ENCODE measurements at regions not wholly inside any gene's neighbourhood (a gene's known extent, or its start where the extent isn't known, plus 50 kb on each side); places are given as distances from the start of the nearest gene placed in this dataset.

DNA sequence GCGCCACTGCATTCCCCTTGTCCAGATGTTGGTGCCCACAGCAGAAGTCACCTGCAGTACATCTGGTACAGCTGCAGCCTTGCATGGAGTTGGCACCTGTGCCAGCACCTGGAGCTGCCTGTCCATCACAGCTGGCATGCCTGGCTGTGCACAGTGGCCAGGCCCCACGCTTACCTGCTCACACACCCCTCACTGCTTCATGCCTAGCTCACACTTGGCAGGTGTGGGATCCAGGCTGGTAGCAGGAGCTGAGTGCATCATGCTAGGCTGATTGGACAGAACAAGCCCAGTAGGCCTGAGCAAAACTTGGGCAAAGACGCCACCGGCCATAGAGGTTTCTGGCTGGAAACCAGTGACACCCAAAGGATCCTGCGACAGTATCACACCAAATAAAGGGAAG is 402.8 kb downstream of the FOXG1 start:
- ChIA-PET CTCF (no interaction called here), POLR2A (no interaction called here)
- Mint-ChIP-seq H3K27ac (no peak overlapping the region), H3K36me3 (ENCODE audit: low read depth) (no peaks in the 10 kb centered on the region), H3K9me3 (peaks cover 12% of the 10 kb centered on the region), H3K4me1 (no peaks in the 10 kb centered on the region), H3K27me3 (no peaks in the 10 kb centered on the region), H3K4me3 (no peak overlapping the region)
- no peak for DNase-seq

DNA sequence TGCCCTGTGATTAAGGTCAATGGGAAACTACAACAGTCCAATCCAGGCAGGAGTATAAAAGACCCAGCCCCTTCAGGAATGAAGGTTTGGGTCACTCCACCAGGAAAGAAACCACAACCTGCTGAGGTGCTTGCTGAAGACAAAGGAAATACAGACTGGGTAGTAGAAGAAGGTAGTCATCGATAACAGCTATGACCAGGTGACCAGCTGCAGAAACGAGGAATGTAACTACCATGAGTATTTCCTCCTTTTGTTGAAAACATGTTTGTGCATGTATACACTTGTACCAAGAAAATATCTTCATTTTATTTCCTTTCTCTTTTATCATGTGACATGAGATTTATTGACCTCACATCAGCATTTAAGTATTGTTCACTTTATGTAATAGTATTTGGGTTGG is 409.1 kb downstream of the FOXG1 start:
- ChIA-PET POLR2A (no interaction called here), CTCF (no interaction called here)
- Mint-ChIP-seq H3K27ac (no peak overlapping the region), H3K27me3 (no peaks in the 10 kb centered on the region), H3K9me3 (peaks cover 21% of the 10 kb centered on the region), H3K4me3 (no peak overlapping the region), H3K4me1 (no peaks in the 10 kb centered on the region), H3K36me3 (ENCODE audit: low read depth) (no peaks in the 10 kb centered on the region)
- DNase-seq, result no peak

DNA sequence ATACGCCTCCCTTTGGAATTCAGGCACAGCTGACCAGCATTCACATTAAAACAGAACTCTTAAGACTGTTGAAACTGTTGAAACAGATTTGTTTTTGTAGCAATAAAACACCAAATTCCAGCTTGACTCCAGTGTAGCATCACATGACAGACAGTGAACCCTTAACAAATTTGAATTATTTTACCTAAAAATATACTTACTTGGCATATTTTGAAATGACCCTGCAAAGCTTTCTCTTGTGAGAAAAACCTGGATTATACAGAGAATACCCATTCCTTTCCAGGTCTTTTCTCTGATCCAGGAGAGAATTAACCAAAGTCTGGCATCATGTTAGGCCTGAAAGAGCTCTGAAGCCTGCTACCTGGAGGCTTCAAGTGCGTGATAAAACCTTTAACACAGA is 410.3 kb downstream of the FOXG1 start:
- Mint-ChIP-seq H3K4me1 (no peaks in the 10 kb centered on the region), H3K27ac (no peak overlapping the region), H3K36me3 (ENCODE audit: low read depth) (no peaks in the 10 kb centered on the region), H3K27me3 (no peaks in the 10 kb centered on the region), H3K4me3 (no peak overlapping the region), H3K9me3 (peaks cover 17% of the 10 kb centered on the region)
- DNase-seq, result no peak
- ChIA-PET POLR2A (no interaction called here), CTCF (no interaction called here)

DNA sequence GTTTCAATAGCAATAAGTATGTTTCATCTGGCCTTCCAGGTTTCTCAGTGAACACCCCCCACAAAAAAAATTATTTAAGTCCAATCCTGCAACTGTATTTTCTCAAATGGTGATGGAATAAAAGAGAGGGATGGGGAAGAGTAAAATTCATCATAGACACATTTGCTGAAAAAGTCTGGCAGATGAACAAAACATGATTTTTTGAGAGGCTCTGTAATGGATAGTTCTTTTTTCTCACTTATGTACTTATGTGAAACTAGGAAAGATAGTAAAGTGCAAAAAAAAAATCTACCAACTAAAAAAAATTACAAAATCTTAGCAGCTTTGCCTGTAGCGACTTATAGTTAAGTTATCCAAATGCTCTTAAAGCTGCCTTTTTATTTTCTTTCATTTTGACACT is 412.4 kb downstream of the FOXG1 start:
- Mint-ChIP-seq H3K27ac (no peak overlapping the region), H3K4me1 (no peaks in the 10 kb centered on the region), H3K9me3 (peaks cover 21% of the 10 kb centered on the region), H3K4me3 (no peak overlapping the region), H3K36me3 (ENCODE audit: low read depth) (no peaks in the 10 kb centered on the region), H3K27me3 (no peaks in the 10 kb centered on the region)
- no peak for DNase-seq
- POLR2A ChIA-PET, result no interaction called here
- CTCF ChIA-PET, result interaction anchor here (0.6 kb wide), 1 partner anchor 40 kb away, joined by 4 read pairs; no protein-coding TSS in a partner anchor

DNA sequence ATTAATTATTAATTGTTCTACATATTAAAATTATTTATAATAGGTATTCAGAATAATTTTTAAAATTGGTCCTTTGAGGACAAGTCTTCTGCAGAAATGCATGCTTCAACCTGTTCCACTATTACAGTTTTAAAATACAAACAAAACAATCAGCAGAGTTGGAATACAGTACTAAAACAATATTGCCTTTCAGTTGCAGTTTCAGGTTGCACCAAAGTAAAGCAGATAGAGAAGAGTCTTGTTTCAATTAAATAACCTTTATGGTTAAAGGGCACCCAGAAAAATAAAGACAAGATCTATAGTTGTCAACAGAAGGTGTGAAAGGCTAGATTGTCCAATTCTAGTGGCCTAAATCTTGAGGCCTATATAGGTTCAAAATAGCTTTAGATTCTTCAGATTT is 424.5 kb downstream of the FOXG1 start:
- H3K4me1 Mint-ChIP-seq, result no peaks in the 10 kb centered on the region
- peaks cover 7% of the 10 kb centered on the region for H3K9me3 Mint-ChIP-seq
- H3K27me3 Mint-ChIP-seq, result no peaks in the 10 kb centered on the region
- POLR2A ChIA-PET, result no interaction called here
- H3K4me3 Mint-ChIP-seq, result no peak overlapping the region
- CTCF ChIA-PET, result no interaction called here
- no peaks in the 10 kb centered on the region for H3K36me3 Mint-ChIP-seq (ENCODE audit: low read depth)
- no peak for DNase-seq
- no peak overlapping the region for H3K27ac Mint-ChIP-seq

DNA sequence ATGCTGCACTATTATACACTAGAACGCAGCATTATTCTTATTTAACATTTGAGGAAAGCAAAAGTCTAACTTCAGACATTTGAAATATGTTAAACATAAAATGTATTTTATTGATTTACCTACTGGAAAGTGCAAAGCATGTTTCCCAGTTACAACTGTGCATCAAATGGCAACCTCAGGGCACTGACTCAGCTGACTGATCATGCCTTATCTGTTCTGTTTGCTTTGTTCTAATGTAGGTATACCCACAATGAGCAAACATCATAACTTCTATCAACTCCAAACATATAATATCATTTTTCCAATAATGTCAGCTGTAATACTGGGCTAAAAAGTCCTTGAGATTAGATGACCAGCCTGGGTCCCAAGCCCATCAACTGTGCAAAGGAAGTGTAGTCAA is 431.0 kb downstream of the FOXG1 start:
- CTCF ChIA-PET, result no interaction called here
- no peak for DNase-seq
- Mint-ChIP-seq H3K4me1 (no peaks in the 10 kb centered on the region), H3K4me3 (no peak overlapping the region), H3K9me3 (no peaks in the 10 kb centered on the region), H3K27me3 (no peaks in the 10 kb centered on the region), H3K36me3 (ENCODE audit: low read depth) (no peaks in the 10 kb centered on the region), H3K27ac (no peak overlapping the region)
- POLR2A ChIA-PET, result no interaction called here

DNA sequence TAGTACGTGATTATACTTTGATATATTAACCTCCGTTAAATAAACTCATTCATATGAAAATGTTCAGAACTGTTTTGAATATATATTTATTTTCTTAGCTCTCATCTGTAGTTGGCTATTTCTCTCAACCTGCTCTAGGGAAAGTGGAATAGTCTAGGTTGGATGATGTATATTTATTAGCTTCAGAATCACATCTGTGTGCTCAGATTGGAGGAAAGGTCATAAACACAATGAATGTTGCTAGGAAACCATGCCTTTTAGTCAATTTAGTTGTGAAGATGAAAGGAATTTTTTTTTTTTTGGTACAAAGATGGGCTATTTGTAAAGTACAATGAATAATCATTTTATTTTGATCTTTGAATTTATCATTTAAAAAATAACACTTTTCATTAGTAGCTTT is 439.1 kb downstream of the FOXG1 start:
- H3K27me3 Mint-ChIP-seq, result no peaks in the 10 kb centered on the region
- H3K4me3 Mint-ChIP-seq, result no peak overlapping the region
- no peaks in the 10 kb centered on the region for H3K4me1 Mint-ChIP-seq
- CTCF ChIA-PET, result no interaction called here
- no peak overlapping the region for H3K27ac Mint-ChIP-seq
- H3K9me3 Mint-ChIP-seq, result peaks cover 8% of the 10 kb centered on the region
- POLR2A ChIA-PET, result no interaction called here
- no peaks in the 10 kb centered on the region for H3K36me3 Mint-ChIP-seq (ENCODE audit: low read depth)
- no peak for DNase-seq

DNA sequence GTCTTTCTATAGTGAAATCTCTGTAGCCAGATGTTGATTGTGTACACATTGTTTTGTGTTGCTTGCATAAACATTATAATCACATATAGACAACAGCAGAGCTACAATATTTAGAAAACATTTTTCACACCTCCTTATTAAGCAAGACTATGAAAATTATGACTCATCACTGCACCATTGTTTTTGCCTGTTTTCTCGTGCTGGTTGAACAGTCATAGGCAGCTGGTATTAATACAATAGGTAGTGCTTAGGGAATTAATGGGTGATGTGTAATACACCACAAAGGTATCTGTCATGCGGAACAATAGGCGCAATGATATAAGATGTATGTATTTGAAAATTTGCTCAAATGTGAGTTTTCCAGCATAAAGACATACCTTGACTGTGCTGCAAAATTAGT is 449.3 kb downstream of the FOXG1 start:
- H3K27me3 Mint-ChIP-seq, result no peaks in the 10 kb centered on the region
- H3K4me1 Mint-ChIP-seq, result no peaks in the 10 kb centered on the region
- ChIA-PET POLR2A (no interaction called here), CTCF (no interaction called here)
- no peak for DNase-seq
- no peak overlapping the region for H3K4me3 Mint-ChIP-seq
- no peaks in the 10 kb centered on the region for H3K36me3 Mint-ChIP-seq (ENCODE audit: low read depth)
- H3K27ac Mint-ChIP-seq, result no peak overlapping the region
- H3K9me3 Mint-ChIP-seq, result peaks cover 2% of the 10 kb centered on the region

DNA sequence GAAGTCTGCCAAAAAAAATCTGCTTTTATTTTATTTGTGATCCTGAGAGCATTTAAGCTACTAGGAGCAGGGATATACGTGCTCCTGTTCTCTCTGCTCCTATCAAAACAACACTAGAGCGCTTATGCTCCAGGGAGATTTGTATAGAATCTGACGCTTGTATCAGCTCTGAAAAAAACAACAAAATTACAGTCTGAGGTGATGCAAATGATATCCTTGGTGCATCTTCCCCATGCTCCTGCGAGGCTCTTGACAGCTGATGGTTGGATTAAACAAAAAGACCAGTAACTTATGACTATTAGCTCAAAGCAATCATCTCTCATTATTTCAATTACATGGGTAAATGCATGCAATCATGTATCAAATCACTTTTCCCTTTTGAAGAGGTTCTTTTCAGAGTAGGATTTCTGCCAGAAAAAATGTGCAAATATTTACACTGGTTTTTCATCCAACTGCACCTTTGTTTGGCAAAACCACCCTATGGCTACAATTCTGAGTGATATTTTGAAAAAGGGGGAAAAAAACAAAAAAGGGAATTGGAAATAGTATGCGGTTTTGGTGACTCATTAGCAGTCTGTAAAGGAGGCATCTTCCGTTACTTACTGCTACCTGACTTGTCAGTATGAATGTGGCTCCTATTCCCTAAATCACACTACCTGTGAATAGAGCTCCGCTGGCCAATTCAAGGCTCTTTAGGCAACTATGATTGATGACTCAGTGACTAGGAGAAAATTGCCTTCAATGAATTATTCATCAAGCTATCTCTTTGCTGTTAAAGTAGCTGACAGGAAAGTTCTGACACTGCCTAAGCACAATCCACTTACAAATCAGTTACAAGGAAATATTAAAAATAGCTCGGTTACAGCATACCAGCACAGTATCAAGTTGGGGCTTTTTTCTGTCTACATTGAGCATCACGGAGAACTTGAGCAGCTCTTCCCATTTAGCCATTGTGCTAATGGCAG is 450.0 kb downstream of the FOXG1 start:
- Mint-ChIP-seq H3K4me3 (no peak overlapping the region), H3K9me3 (peaks cover 2% of the 10 kb centered on the region)
- POLR2A ChIA-PET, result no interaction called here

DNA sequence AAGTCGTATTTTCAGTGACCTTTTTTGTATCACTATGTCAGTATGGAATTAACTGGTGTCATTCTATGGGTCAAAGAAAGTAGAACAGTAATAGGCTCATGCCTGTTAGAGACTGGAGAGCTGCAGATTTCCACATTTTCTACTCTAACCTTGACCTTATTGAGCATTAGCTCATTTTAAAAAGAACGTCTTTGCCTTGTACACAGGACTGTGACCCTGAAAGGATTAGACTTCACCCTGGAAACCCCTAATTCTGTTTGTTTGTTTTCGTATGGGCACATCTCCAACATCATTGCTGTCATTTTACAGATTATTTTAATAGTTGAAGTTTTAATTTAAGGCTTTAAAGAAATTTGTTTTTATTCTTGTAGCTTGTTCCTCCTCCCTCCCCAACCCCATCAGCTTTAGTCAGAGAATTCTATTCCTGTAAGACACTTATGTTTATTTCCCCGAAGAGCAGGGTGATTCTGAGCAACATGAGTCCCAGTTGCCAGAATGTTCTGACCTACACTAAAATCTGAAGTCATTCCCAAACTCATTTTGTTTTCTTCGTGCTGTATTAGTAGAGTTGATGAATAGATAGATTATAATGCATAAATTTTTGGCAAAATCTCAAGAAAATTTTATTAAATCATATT is 451.3 kb downstream of the FOXG1 start:
- no peaks in the 10 kb centered on the region for H3K36me3 Mint-ChIP-seq (ENCODE audit: low read depth)
- no peak for DNase-seq
- ChIA-PET CTCF (no interaction called here), POLR2A (no interaction called here)
- H3K4me3 Mint-ChIP-seq, result no peak overlapping the region
- H3K27ac Mint-ChIP-seq, result no peak overlapping the region
- no peaks in the 10 kb centered on the region for H3K9me3 Mint-ChIP-seq
- H3K27me3 Mint-ChIP-seq, result no peaks in the 10 kb centered on the region
- H3K4me1 Mint-ChIP-seq, result no peaks in the 10 kb centered on the region

More for the DNA sequence above, 450.0 kb downstream of the FOXG1 start:
- CTCF ChIA-PET, result no interaction called here
- no peak overlapping the region for H3K27ac Mint-ChIP-seq
- no peak for DNase-seq
- H3K36me3 Mint-ChIP-seq (ENCODE audit: low read depth), result no peaks in the 10 kb centered on the region
- no peaks in the 10 kb centered on the region for H3K4me1 Mint-ChIP-seq
- H3K27me3 Mint-ChIP-seq, result no peaks in the 10 kb centered on the region

DNA sequence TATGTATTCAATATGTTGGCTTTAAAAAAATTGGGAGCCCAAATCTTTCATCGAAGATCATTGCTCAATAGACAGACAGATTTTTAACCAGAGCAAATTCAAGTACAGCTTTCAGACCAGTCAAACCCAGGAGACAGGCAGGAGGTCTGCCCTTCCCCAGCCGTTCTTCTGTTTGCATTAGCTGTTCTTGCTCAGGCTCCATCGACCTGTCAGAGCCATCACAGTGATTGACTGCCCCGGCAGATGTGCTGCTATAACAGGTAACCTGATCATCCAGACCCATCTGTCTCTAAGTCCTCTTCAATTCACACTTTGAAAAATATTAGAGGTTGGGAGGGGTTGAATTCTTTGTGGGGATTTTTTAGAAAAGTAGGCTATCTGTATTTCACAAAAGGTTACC is 453.5 kb downstream of the FOXG1 start:
- Mint-ChIP-seq H3K4me1 (no peaks in the 10 kb centered on the region), H3K36me3 (ENCODE audit: low read depth) (no peaks in the 10 kb centered on the region), H3K27me3 (no peaks in the 10 kb centered on the region), H3K4me3 (no peak overlapping the region), H3K9me3 (no peaks in the 10 kb centered on the region), H3K27ac (no peak overlapping the region)
- CTCF ChIA-PET, result no interaction called here
- no peak for DNase-seq
- POLR2A ChIA-PET, result no interaction called here

DNA sequence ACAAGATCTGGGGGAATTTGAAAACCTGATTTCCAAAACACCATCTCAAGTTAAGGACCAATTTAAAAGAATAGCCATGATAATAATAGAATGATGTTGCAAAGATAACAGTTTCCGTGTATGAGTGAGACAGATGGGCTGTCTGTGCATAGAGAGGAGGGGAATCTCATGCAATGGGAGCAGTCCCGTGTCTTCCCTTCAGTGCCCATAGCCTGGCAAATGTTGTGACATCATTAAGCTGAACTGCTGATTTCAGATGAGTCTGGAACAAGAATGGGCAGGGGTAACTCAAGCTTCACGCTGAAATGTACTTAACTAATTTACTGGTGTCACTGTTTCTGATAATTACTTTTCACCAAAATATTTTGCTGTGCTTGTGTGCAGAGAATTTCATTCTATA is 454.0 kb downstream of the FOXG1 start:
- H3K4me1 Mint-ChIP-seq, result no peaks in the 10 kb centered on the region
- POLR2A ChIA-PET, result no interaction called here

DNA sequence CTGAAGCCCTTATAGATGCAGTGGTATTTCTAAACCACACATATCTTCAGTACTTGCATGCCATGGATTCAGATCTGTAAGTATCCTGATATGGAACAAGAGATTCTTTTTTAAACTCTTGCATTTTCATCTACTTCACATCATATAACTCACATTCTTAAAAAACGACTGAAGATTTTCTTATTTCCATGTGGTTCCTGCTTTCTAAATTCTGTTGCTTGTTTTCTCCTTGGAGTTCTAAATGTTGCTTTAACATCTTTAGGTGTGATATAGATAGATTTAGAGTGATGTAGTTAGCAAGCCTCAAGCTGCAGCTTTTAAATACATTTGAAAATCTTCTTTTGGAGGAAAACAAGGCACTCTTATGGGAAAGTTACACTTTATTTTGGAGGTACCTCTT is 455.4 kb downstream of the FOXG1 start:
- H3K9me3 Mint-ChIP-seq, result peaks cover 2% of the 10 kb centered on the region
- ChIA-PET CTCF (no interaction called here), POLR2A (no interaction called here)
- H3K4me3 Mint-ChIP-seq, result no peak overlapping the region
- no peaks in the 10 kb centered on the region for H3K36me3 Mint-ChIP-seq (ENCODE audit: low read depth)
- no peaks in the 10 kb centered on the region for H3K4me1 Mint-ChIP-seq
- no peak for DNase-seq
- H3K27ac Mint-ChIP-seq, result no peak overlapping the region
- H3K27me3 Mint-ChIP-seq, result no peaks in the 10 kb centered on the region

More for the DNA sequence above, 454.0 kb downstream of the FOXG1 start:
- H3K27me3 Mint-ChIP-seq, result no peaks in the 10 kb centered on the region
- no peak for DNase-seq
- CTCF ChIA-PET, result no interaction called here
- H3K27ac Mint-ChIP-seq, result no peak overlapping the region
- peaks cover 2% of the 10 kb centered on the region for H3K9me3 Mint-ChIP-seq
- no peaks in the 10 kb centered on the region for H3K36me3 Mint-ChIP-seq (ENCODE audit: low read depth)
- H3K4me3 Mint-ChIP-seq, result no peak overlapping the region
